BE2C (cell line): ENCODE measurements at regions not wholly inside any gene's neighbourhood (a gene's known extent, or its start where the extent isn't known, plus 50 kb on each side); places are given as distances from the start of the nearest gene placed in this dataset.

Experiments used
- DNase-seq: peaks from one replicate; pipeline ENCODE4 v3.0.0-alpha.2; 2020
- H3K27me3 ChIP-seq: fragments of 250-450 bp; sonication (Bioruptor Pico); 2 replicates; pipeline ENCODE4 v1.5.1; 2020; ENCODE audit warnings: mild to moderate bottlenecking
- H3K36me3 ChIP-seq: fragments of 250-450 bp; sonication (Bioruptor Pico); 2 replicates; pipeline ENCODE4 v1.5.1; 2020; ENCODE audit warnings: mild to moderate bottlenecking
- H3K4me1 ChIP-seq: fragments of 250-450 bp; sonication (Bioruptor Pico); 2 replicates; pipeline ENCODE4 v1.5.1; 2020
- H3K4me3 ChIP-seq: 2 replicates; pipeline ENCODE4 v1.5.1; 2011; ENCODE audit warnings: low read depth, low read length
- H3K9me3 ChIP-seq: fragments of 250-450 bp; sonication (Bioruptor Pico); 2 replicates; pipeline ENCODE4 v1.5.1; 2020
- CTCF ChIP-seq: IDR thresholded peaks from 2 replicates; pipeline ENCODE4 v1.5.1; 2012; ENCODE audit warnings: mild to moderate bottlenecking, low read depth, low read length

GRCh38 chr5:128632264-128632663, 94.2 kb upstream of the FBN2 start:
- DNase-seq = no peak
- Histone ChIP-seq H3K36me3 (no peaks in the 10 kb centered on the region), H3K27me3 (no peaks in the 10 kb centered on the region), H3K4me3 (no peak overlapping the region), H3K9me3 (no peaks in the 10 kb centered on the region), H3K4me1 (no peaks in the 10 kb centered on the region)
- no peak for TF ChIP-seq CTCF

GRCh38 chr5:128633901-128634300, 95.9 kb upstream of the FBN2 start:
- no peak for DNase-seq
- TF ChIP-seq CTCF = no peak
- Histone ChIP-seq H3K9me3 (no peaks in the 10 kb centered on the region), H3K4me1 (no peaks in the 10 kb centered on the region), H3K36me3 (no peaks in the 10 kb centered on the region), H3K27me3 (no peaks in the 10 kb centered on the region), H3K4me3 (no peak overlapping the region)

GRCh38 chr5:128635379-128635778, 97.3 kb upstream of the FBN2 start:
- H3K4me3 ChIP-seq = no peak overlapping the region
- no peaks in the 10 kb centered on the region for H3K4me1 ChIP-seq
- H3K36me3 ChIP-seq = no peaks in the 10 kb centered on the region
- no peak for TF ChIP-seq CTCF
- H3K27me3 ChIP-seq = no peaks in the 10 kb centered on the region
- no peaks in the 10 kb centered on the region for H3K9me3 ChIP-seq
- no peak for DNase-seq

GRCh38 chr5:128636361-128636760, 98.3 kb upstream of the FBN2 start:
- no peak for TF ChIP-seq CTCF
- Histone ChIP-seq H3K9me3 (no peaks in the 10 kb centered on the region), H3K4me3 (no peak overlapping the region), H3K36me3 (no peaks in the 10 kb centered on the region), H3K27me3 (no peaks in the 10 kb centered on the region), H3K4me1 (no peaks in the 10 kb centered on the region)
- DNase-seq = no peak

- H3K36me3 ChIP-seq = no peaks in the 10 kb centered on the region
- no peaks in the 10 kb centered on the region for H3K4me1 ChIP-seq
- no peaks in the 10 kb centered on the region for H3K9me3 ChIP-seq
- H3K27me3 ChIP-seq = no peaks in the 10 kb centered on the region
- H3K4me3 ChIP-seq = no peak overlapping the region
- no peak for DNase-seq
- no peak for TF ChIP-seq CTCF
Measured at GRCh38 chr5:128637031-128637430, 99.0 kb upstream of the FBN2 start.

GRCh38 chr5:128641861-128642260, 103.8 kb upstream of the FBN2 start:
- no peak overlapping the region for H3K4me3 ChIP-seq
- no peak for DNase-seq
- no peak for TF ChIP-seq CTCF
- no peaks in the 10 kb centered on the region for H3K27me3 ChIP-seq
- no peaks in the 10 kb centered on the region for H3K36me3 ChIP-seq
- H3K9me3 ChIP-seq = no peaks in the 10 kb centered on the region
- no peaks in the 10 kb centered on the region for H3K4me1 ChIP-seq
